ENCODE measurements at regions not wholly inside any gene's neighbourhood (a gene's known extent, or its start where the extent isn't known, plus 50 kb on each side); places are given as distances from the start of the nearest gene placed in this dataset.
"Not testable (repeated sequence)": the region's sequence is repeated elsewhere in the genome, so short reads cannot be mapped to it uniquely, and the experiment has no call there.

- TF ChIP-seq ZFX (IDR thresholded peaks at IDR 0.05) (no peak), CTCF (conservative IDR thresholded peaks at IDR 0.05) (no peak)
- H3K27ac ChIP-seq = no peak overlapping the region
These were observed 177.1 kb upstream of the PCDH7 start for GRCh38 chr4:30543057-30543456.

- no peak overlapping the region for H3K27ac ChIP-seq
- no peak for TF ChIP-seq CTCF (conservative IDR thresholded peaks at IDR 0.05)
- TF ChIP-seq ZFX (IDR thresholded peaks at IDR 0.05) = no peak
These were observed 167.0 kb upstream of the PCDH7 start for GRCh38 chr4:30553151-30553550.

GRCh38 chr4:30553706-30554105 is 166.5 kb upstream of the PCDH7 start:
- H3K27ac ChIP-seq = no peak overlapping the region
- no peak for TF ChIP-seq ZFX (IDR thresholded peaks at IDR 0.05)
- no peak for TF ChIP-seq CTCF (conservative IDR thresholded peaks at IDR 0.05)

GRCh38 chr4:30555775-30556174 is 164.4 kb upstream of the PCDH7 start:
- TF ChIP-seq ZFX (IDR thresholded peaks at IDR 0.05) = no peak
- TF ChIP-seq CTCF (conservative IDR thresholded peaks at IDR 0.05) = no peak
- H3K27ac ChIP-seq = no peak overlapping the region

GRCh38 chr4:30559481-30559880 is 160.7 kb upstream of the PCDH7 start:
- no peak overlapping the region for H3K27ac ChIP-seq
- TF ChIP-seq CTCF (conservative IDR thresholded peaks at IDR 0.05) (no peak), ZFX (IDR thresholded peaks at IDR 0.05) (no peak)

GRCh38 chr4:30586850-30587249 is 133.3 kb upstream of the PCDH7 start:
- no peak overlapping the region for H3K27ac ChIP-seq
- TF ChIP-seq CTCF (conservative IDR thresholded peaks at IDR 0.05) = no peak
- TF ChIP-seq ZFX (IDR thresholded peaks at IDR 0.05) = no peak

GRCh38 chr4:30589669-30590068 is 130.5 kb upstream of the PCDH7 start:
- not testable (repeated sequence) for H3K27ac ChIP-seq

- TF ChIP-seq ZFX (IDR thresholded peaks at IDR 0.05) (no peak), CTCF (conservative IDR thresholded peaks at IDR 0.05) (no peak)
- H3K27ac ChIP-seq = no peak overlapping the region
These were observed 119.7 kb upstream of the PCDH7 start for GRCh38 chr4:30600246-30601017.

Data from C4-2B (cell line).